GM10248 (cell line): ENCODE measurements at regions not wholly inside any gene's neighbourhood (a gene's known extent, or its start where the extent isn't known, plus 50 kb on each side); places are given as distances from the start of the nearest gene placed in this dataset.

Experiments used
- CTCF ChIA-PET: fragments of 300-600 bp; sonication (Branson Sonifier 250); formaldehyde crosslinking; extraction: SDS; loops from one replicate; lab custom pipeline; 2021; ENCODE audit warnings: antibody characterized with exemption; lab: Yijun Ruan, JAX
- POLR2A ChIA-PET: fragments of 350-650 bp; sonication (Branson Sonifier 250); formaldehyde crosslinking; extraction: SDS; loops from one replicate; lab custom pipeline; 2020; ENCODE audit warnings: antibody characterized with exemption; lab: Yijun Ruan, JAX
- DNase-seq: peaks from one replicate; pipeline ENCODE4 v3.0.0; 2012; ENCODE audit errors: extremely low spot score
- TF ChIP-seq, protein P1 (sequence below): IDR thresholded peaks from 2 replicates; pipeline ENCODE4 v1.5.1; 2012; ENCODE audit warnings: mild to moderate bottlenecking, low read depth; ENCODE audit errors: extremely low read depth, missing control alignments, control extremely low read depth

DNA sequence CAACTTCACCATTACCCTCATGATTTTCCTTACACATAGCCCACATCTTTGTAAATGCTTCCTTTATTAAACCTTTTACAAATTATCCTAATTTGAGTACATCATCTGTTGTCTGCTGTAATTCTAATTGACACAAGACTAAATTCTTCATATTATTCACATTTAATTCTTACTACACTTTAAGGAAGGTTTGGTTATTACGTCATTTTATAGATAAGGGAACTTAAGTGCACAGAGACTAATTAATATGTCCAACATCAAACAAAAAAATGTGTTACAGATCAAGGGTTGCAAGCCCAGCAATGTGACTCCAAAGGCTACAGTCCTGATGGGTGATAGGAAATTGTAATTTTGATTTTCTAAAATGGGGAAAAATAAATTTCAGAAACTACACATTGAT lies 289.1 kb upstream of the ZNF385D start:
- TF ChIP-seq, protein P1, sequence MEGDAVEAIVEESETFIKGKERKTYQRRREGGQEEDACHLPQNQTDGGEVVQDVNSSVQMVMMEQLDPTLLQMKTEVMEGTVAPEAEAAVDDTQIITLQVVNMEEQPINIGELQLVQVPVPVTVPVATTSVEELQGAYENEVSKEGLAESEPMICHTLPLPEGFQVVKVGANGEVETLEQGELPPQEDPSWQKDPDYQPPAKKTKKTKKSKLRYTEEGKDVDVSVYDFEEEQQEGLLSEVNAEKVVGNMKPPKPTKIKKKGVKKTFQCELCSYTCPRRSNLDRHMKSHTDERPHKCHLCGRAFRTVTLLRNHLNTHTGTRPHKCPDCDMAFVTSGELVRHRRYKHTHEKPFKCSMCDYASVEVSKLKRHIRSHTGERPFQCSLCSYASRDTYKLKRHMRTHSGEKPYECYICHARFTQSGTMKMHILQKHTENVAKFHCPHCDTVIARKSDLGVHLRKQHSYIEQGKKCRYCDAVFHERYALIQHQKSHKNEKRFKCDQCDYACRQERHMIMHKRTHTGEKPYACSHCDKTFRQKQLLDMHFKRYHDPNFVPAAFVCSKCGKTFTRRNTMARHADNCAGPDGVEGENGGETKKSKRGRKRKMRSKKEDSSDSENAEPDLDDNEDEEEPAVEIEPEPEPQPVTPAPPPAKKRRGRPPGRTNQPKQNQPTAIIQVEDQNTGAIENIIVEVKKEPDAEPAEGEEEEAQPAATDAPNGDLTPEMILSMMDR: no peak
- POLR2A ChIA-PET: no interaction called here
- no peak for DNase-seq
- CTCF ChIA-PET: no interaction called here

DNA sequence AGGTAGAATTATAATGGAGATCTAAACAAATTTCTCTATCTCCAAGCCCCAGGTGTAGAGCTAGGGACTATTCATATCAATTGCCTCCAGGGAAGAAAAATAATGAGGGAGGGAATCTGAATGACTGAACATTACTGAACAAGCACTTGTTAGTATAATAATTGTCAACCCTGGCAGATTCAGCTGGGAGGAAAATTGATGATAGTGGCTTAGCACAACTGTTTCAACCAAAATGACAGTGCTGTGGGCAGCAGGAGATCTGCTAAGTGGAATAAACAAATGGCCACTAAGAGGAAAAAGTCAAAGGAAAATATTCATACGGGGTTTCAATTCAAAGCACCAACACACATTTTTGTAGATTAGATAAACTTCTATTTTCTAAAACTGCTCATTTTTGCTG lies 294.9 kb upstream of the ZNF385D start:
- TF ChIP-seq, protein P1: no peak
- ChIA-PET POLR2A (no interaction called here), CTCF (interaction anchor here (0.8 to 1.1 kb wide), 2 partner anchors 13 to 21 kb away, joined by 3 read pairs; no protein-coding TSS in a partner anchor)
- no peak for DNase-seq

DNA sequence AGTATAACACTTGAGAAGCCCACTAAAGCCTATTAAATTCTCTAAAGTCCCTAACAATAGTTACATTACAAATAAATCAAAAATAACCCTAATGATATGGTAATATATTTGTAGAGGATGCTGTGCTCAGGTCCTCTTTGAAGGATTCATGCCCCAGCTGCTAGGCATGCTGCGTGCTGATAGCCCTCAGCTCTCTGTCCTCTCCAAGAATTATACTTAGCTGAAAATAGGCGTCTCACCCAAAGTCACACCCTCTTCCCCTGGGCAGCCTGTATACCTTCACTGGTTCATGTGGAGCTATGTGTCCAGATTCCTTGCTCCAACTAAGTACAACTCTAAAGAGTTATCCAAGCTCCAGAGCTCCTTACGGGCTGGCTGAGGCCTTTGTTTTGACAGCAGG lies 312.5 kb upstream of the ZNF385D start:
- POLR2A ChIA-PET: no interaction called here
- CTCF ChIA-PET: no interaction called here
- TF ChIP-seq, protein P1: no peak
- no peak for DNase-seq

DNA sequence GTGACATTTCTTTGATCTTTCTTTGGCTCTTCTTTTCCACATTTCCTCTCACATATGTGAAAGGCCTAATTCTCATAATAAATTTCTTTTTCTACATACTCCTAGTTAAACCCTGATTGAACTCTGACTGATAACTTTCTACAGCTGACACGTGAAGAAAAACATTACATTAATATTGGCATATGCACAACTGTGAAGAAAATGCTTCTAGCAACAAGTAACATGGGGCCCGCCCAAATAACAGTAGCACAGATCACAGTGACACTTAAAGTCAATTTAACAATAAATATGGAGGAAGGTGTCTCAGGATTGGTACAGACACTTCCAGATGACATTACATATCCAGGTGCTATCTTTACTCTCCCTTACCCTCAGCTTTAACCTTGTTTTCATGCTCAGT lies 317.6 kb upstream of the ZNF385D start:
- TF ChIP-seq, protein P1: no peak
- ChIA-PET POLR2A (no interaction called here), CTCF (interaction anchor here (0.8 kb wide), 1 partner anchor 10 kb away, joined by 3 read pairs; no protein-coding TSS in a partner anchor)
- no peak for DNase-seq

DNA sequence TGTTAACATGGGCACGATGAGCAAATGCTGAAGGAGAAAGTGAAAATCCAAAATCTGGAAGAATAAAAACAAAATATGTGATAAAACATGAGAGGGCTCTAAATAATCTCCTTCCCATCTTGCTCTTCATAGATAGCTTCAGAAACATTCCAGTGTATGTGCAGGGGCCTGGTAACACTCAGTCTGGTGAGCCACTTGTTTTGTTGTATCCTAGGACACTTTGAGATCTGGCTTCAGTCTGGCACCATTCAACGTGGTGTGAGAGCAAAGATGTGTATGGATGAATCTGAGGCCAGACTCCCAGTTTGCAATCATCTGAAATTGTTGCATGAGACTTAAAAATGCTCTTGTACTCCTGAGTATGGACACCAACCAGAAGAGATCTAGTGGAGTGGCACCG lies 337.2 kb upstream of the ZNF385D start:
- TF ChIP-seq, protein P1: no peak
- no peak for DNase-seq
- ChIA-PET POLR2A (no interaction called here), CTCF (interaction anchor here (1.0 to 3.9 kb wide), 4 partner anchors 13 to 873 kb away, joined by 3 to 22 read pairs (median 4); no protein-coding TSS in a partner anchor)

DNA sequence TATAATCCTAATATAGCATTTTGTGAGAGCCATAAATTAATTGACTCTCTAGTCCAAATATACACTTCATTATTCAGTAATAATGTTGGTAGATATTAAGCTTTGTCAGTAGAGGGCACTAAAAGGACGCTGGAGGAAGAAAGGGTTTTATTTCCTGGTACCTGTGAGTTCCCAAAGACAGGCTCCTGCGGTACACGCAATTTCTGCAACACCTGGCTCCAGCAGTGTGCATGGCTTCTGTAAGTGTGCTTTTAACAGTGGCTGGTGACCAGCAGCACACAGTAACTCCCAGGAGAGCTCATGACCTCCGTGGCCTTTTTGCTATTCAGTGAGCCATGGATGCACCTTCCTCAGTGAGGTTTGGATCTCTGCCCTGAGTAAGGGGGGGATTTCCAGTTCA lies 338.3 kb upstream of the ZNF385D start:
- TF ChIP-seq, protein P1: peak; percentile 65
- CTCF ChIA-PET: interaction anchor here (1.0 to 3.9 kb wide), 10 partner anchors 8 to 871 kb away, joined by 3 to 22 read pairs (median 3); no protein-coding TSS in a partner anchor

DNA sequence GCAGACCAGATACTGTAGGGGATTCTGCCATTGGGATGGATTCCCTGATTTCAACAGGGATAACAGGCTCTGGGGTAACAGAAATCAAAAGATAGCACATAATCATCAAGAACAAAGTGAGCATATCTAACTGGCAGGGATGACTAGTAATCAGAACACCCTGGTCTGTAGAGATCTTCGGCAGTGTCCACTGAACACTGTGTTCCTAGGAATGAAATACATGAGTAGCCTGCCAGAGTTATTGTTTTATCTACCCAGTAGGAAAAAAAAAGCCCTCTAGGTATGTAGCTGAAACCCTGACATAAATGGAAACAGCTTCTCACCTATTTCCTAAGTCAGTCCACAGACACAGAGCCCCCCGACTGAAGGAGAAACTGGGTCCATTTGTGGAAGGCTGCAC lies 340.3 kb upstream of the ZNF385D start:
- TF ChIP-seq, protein P1: no peak
- no peak for DNase-seq
- ChIA-PET POLR2A (no interaction called here), CTCF (interaction anchor here (1.0 to 1.5 kb wide), 6 partner anchors 8 to 31 kb away, joined by 3 to 4 read pairs (median 3); no protein-coding TSS in a partner anchor)

More for the DNA sequence above, 338.3 kb upstream of the ZNF385D start:
- POLR2A ChIA-PET: no interaction called here
- DNase-seq: peak; percentile 18
